ENCODE measurements at regions not wholly inside any gene's neighbourhood (a gene's known extent, or its start where the extent isn't known, plus 50 kb on each side); places are given as distances from the start of the nearest gene placed in this dataset.

DNA sequence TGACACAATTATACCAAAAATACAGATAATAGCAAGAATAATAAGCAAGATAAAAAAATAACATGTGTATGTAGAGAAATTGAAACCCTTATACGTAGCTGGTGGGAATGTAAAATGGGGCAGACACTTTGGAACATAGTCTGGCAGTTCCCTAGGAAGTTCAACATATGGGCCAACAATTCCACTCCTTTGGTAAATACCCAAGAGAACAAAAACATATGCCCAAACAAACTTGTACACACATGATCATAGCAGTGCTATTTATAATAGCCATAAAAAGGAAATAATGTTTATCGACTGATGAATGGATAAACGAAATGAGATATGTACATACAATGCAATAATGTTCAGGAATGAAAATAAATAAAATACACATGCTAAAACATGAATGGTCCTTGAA lies 462.4 kb upstream of the SORCS1 start:
- DNase-seq = no peak

DNA sequence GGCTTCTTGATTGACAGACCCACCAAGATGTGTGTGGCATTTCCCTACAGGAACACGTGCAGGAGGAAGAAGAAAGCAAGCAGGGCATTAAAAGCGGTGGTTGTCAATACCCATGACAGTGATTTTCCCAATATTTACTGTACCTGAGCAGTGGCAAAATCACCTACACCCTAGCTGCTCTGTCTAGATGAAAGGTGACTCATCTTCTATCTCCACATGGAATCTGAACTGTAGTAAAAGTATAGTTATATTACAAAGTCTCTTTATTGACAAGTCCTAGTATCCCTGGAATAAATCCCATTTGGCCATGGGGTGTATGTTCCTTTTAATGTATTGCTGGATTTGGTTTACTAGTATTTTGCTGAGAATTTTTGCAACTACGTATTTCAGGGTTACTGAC lies 458.8 kb upstream of the SORCS1 start:
- DNase-seq = no peak

DNA sequence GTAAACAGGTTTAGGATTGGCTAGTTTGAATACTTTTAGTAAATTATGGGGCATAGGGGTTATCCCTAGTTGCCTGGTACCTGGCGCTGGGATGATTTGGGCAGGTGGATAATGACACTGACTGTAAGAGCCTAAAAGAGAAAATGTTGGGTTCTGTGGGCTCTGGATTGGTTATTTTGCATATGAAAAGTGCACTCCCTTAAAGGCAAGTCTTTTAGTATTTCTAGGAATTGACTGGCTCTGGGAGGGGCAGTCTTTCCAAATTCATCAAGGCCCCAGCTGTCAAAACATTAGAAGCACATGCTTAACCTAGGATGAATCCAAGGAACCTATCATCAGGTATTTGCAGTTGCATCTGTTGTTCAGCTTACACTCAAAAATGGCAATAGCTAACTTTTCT lies 454.6 kb upstream of the SORCS1 start:
- no peak for DNase-seq

DNA sequence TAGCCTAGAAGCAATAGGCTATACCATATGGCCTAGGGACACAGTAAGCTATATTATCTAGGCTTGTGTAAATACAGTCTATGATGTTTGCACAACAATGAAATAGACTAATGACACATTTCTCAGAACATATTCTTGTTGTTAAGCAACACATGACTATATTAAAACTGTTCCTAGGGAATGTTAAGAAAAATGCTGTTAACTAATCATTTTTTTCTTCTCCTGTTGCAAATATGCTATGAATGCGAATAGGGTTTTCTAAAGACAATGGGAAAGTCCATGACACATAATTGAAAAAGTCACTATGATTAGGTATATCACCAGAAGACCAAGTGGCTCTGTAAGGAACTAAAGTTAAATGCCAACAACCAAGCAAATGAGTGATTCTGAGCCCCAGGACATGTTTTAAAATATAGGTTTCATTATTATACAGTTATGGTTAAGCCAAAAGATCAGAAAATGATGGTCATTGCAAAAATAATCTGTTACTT lies 454.0 kb upstream of the SORCS1 start:
- no peak for DNase-seq

DNA sequence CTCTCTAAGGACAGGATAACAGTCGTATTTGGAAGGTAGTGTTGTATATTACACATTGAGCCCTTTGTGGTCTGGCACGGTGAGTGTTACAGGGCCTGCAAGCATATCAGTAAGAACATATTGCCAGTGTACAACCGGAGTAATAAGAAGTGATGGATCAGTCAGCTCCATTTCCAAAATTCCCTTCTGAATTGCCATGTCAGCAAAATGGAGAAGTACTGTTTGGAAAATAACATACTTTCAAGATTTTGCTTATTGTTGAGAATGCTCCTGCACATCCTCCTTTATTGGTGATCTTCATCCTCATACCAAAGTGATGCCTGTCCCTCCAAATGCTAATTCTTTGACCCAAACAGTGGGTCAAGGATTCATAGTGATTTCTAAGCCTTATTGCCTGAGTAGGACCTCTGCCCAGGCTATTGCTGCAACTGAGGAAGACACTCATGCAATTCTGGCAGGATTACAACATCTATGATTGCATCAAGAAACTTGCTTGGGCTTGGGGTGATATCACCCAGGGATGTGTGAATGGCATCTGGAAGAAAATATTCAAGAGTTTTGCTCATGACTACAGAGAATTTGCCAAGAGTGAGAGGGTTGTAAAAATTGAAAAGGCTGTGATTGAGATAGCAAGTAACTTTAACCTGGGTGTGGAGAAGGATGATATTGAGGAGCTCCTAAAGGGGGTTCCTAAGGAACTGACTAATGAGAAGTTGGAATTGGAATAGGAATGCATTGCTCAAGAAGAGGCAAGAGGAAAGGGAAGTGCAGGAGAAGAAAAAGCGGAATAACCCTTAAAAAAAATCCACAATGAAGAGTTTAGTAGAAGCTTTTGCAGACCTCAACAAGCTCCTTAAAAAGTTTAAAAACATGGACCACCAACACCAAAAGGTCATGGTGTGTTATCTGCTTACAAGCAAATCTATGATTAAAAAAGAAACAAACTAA lies 452.2 kb upstream of the SORCS1 start:
- no peak for DNase-seq

DNA sequence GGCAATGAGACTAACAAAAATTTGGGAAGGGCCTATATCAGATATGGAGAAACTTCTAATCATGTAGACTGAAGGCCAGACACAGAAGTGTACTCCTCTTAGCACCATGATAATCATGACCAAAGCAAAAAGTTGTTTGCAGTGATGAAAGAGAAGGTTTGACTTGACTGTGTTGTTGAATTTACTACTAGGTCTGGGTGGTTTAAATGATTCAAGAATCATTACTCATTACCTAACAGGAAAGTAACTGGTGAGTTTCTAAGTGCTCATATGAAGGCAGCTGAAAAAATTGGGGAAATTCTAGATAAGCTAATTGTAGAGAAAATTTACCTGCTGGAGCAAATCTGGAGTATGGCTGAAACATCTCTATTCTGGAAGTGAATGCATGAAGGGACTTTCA lies 451.5 kb upstream of the SORCS1 start:
- DNase-seq = no peak

DNA sequence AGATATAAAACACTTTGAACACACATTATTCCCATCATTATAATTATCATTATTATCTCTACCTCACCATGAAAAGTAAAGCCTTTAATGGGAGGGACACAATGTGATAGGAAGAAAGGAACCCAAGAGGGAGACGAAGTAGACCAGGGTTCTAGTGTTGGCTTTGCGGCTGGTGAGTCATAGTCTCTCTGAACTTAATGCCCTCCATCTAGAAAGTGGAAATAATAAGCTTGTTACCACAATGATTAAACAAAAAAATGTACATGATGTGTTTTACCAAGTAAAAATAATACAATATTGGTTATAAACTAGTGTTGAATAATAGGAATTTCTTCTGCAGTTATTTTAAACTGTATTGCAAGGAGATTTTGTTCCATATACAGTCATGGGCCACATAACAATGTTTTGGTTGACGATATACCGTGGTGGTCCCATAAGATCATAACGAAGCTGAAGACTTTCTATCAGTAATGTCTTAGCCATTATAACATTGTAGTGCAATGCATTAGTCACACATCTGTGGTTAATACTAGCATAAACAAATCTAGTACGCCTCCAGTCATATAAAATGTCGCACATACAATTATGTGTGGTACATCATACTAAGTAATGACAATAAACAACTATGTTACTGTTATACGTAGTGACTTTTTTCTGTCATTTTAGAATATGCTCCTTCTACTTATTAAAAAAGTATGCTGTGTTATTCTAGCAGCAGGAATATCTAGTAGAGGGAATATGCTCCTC lies 450.6 kb upstream of the SORCS1 start:
- DNase-seq = no peak

DNA sequence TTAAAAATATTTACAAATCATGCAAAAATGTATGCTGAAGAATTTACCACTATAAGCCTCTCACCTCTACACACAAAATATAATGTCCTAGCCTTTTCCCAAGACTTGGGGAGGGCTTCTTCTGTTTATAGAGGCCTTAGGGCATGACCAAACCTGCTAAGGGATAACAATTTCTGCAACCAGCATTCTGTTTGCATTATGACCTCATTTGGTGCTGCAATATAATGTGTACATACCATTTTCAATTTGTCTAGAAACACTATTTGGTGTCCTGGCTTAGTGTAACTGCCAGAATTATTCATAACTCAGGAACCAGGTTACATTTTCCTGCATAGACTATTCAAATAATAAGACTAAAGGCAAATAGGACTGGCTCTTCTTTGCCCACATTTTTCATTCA lies 446.6 kb upstream of the SORCS1 start:
- DNase-seq = no peak

DNA sequence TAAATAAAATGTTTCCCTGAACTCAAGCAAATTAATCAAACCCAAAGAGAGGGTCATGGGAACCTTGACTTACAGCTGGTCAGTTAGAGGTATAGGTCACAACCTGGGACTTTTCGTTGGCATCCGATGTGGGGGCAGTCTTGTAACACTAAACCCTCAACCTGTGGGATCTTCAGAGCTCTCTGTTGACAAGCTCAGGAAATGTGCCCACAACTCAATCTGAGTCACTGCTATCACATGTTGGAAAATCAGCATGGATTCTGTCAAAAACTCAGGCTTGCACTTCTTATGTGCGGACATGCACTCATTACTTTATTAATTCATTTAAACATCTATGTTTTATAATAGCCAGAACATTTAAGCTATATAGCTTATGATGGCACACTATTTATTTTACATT lies 424.6 kb upstream of the SORCS1 start:
- DNase-seq = no peak

DNA sequence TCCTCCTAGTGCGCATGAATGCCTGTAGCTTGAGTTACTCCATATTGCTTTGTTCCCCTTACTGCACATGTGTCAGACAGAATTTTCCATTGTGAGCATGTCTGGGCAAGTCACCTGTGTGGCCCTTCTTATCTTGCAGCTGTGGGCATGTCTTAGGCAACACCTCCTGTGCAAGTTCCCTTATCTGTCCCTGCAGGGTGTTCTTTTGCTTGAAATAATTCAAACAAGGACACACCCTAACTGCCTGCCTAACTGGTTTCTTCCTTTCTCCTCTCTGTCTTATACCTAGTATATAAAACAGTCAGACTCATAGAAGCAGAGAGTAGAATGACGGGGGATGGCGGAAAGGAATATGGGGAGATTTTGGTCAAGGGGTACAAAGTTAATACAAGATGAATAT lies 421.1 kb upstream of the SORCS1 start:
- no peak for DNase-seq

DNA sequence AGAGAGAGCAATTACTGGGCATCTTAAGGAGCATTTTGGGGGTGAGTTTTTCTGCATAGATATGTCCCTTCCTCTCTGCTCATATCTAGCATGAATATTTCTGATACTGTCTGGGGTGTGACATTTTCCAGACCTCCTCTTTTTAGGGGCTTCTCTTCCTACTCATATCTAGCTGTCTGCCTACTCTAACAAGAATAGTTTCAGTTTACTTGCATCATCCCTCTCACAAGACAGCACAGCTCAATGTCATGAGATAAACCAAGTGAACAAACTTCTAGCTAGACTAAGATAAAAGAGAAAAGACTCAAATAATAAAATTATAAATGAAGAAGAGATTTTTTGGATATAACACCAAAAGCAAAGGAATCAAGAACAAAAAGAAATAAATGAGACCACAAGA lies 419.5 kb upstream of the SORCS1 start:
- DNase-seq = no peak

DNA sequence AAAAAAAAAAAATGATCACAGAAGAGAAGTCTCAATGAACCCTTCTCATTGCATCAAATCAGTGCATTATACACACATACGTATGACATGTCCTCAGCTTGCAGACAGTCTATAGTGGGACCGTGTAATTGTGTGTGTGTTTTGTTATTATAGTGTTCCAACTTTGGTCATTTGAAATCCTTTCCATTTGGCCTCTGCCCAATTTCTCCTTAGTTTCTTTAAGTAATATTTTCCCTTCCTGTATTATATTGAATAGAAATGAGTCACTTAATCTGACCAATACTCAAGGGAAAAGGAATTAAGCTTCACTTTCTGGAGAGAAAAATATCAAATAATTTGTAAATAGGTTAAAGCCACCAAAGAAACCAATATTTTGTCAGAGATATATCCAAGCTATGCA lies 415.5 kb upstream of the SORCS1 start:
- DNase-seq = no peak

DNA sequence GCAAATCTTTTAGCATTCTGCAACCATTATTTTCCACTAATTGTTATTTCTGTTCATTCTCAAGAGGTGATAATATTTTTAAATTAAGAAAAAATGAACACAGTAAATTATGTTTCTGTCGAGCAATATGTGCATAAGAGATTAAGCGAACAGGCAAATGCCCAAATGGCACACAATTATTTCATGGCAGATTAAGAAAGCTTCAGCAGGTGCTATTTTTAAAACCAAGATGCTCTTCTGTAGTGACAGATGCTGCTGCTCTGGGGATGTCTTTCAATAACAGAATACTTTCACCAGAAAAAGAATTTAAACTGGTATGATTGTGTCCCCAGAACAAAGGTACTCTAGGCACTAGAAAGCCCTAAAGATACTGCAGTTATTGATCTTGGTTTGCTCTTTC lies 412.7 kb upstream of the SORCS1 start:
- DNase-seq = no peak

DNA sequence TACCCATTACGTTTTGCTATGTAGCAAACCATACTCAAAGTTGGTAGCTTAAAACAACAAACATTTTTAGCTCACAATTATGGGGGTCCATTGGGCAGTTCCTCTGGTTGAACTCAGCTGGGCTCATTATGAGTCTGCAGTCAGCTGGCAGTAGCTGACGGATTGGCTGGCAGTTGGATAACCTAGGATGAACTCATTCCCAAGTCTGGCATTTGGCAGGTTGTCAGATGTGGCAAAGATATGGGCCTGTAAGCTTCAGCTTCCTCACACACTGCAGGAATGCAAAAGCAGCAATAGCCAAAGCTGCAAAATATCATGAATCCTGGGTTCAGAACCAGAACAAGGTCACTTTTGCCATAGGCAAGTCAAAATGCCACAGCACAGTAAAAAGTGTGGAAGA lies 412.2 kb upstream of the SORCS1 start:
- no peak for DNase-seq

DNA sequence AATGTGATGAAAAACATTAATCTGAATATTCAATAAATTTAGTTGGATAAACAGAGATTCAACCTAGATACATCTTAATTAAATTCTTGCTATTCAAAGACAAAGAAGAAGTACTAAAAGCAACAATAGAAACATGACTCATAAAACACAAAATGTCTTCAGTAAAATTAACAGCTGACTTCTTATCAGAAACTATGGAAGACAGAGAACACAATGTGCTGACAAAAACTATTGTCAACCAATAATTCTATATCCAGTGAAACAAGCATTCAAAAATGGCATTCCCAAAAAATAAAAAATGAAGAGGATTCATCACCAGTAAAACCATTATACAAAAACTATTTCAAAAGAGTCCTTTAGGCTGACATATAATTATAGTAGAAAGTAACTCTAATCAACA lies 400.5 kb upstream of the SORCS1 start:
- DNase-seq = no peak

DNA sequence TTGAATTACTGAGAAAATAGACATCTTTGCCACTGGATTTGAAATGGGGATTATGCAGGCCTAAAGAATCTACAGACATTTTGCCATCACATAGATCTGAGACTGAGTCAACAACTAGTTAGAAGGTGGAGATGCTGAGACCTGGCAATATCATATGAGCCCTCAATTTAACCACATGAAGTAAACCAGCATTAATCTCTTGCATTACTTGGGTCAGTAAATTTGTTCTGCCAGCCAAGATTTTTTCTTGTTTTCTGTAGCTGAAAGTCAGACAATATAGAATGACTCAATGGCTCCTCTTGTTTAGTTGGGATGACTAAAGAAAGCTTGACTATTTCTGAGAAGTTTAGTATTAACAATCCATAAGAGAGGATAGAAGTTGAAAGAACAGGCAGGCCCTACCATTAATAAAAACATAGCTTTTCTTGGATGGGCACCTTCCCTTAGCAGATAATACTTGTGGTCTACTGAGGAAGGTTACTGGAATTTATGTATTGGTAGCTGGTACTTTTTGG lies 396.7 kb upstream of the SORCS1 start:
- DNase-seq = no peak

DNA sequence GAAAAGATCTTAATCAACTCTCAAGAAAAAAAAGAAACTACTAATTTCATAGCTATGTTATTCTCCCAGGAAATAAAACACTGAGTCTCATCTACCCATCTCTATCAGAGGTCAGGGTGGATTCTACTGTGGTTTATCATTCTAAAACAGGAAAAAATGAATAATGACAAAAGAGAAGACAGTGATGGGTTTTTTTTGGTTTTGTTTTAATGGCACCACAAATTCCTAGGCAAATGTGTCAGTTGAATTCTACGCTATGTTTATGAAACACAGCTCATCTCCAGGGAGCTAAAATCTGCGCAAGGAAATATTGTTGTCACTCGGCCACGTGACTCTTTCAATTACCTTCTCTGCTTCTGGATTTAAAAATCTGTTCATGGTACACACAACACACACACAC lies 393.4 kb upstream of the SORCS1 start:
- DNase-seq = no peak

DNA sequence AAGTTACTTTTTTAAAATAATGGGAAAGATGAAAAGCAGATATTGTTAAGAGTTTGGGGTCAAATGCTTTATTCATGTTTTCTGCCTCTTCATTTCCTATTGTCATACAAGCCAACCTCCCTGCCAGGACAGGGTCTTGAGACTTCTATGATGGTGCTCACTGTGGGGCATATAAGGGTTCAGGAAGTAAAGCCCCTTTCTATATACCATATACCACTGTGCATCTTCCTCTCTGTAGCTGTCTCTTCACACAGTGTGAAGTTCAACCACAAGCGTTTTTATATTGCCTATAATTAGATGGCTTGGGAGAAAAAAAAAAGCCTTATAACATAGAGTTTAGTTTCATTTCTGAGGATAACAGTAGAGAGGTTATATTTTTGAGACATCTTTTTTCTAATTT lies 389.8 kb upstream of the SORCS1 start:
- DNase-seq = no peak

DNA sequence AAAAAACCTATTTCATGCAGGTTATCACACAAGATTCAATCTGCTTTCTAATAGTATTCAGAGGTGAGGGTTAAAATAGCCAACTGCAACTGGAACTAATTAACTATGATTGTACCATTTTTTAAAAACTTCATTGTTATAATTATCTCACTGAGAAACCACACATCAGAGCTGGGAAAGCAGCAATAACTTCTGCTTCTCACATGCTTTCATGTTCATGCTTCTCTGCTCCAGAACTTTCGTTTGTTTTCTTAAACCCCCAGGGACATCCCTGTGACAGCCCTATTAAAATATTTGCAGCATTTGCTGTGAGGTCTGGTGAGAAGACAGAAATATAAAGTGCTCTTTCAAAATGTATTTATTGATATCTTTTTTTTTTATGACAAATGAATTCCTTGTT lies 389.0 kb upstream of the SORCS1 start:
- DNase-seq = no peak

DNA sequence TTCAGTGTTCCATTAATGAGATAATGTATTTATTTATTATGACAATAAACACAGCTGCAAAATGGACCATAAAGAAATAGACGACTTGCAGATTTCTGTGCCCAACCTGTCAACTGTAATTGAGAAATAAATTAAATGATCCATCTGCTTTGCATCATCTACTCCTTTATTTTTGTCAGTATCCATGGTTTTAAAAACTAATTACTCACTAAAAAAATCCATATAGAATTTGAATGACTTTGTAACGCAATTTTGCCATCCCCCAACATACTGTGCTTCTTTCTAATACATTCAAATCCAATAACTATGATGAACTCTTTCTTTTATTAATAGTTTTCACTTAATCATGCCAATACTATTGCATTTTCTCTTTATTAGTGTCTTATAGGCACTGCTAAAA lies 388.5 kb upstream of the SORCS1 start:
- DNase-seq = no peak

DNA sequence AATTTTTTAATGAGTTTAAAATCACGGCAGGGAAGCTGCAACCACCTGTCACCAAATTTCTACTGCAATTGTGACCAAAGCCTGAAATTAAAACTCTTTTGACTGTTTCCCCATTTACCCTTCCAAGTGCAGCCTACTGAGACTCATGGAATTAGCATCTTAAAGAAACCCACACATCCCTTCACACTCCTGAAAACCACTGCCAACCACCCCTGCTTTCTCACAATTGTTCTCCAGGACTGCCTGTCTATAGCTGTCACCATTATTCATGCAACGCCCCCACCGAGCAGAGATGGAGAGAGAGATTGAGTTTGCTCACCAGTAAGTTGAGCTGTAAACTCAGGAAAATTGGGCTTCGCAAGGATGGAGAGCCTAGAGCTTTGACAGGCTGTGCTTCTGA lies 383.8 kb upstream of the SORCS1 start:
- no peak for DNase-seq

DNA sequence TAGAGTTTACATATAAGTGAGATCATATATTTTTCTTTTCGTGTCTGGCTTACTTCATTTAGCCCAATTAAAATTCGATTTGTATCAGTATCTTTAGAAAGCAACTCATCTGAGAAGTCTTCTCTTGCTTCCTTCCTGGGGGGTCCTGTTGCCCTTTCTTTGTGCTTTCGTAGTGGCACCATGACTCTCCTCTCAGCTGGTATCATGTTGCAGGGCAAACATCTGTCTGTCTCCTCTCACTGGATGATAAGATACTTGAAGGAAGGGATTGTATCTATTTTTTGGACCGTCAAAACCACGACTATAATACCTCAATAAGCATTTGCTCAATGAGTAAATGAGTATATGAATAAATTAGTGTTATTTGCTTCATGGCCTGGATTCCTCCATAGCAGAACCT lies 382.5 kb upstream of the SORCS1 start:
- DNase-seq = no peak

DNA sequence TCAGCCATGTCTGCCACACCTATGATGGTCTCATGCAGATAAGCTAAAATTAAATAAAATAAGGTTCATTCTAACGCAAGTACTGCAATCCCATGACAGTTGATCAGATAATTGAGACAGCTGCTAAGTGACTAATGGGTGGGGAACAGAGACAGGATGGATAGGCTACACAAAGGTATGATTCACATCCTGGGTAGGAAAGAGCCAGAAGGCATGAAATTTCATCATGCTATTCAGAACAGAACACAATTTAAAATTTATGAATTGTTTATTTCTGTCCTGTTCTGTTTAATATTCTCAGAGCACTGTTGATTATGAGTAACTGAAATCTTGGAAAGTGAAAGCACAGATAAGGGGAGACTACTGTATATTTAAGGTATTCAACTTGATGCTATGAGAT lies 381.8 kb upstream of the SORCS1 start:
- DNase-seq = no peak

DNA sequence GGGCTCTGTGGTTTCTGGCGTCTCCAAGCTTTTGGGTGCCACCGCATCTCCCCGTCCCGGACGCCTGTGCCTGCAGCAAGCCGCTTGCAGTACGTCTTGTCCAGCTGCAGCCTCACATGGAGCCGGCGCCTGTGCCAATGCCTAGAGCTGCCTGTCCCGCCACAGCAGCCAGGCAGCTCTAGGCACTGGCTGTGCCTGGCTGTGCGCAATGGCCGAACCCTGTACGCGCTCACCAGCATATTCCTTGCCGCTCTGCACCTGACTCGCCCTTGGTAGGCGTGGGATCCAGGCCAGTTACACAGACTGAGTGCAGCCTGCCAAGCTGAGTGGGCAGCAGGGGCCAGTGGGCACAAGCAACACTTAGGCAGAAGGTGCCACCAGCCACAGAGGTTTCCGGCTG lies 381.2 kb upstream of the SORCS1 start:
- DNase-seq = no peak
